K562 (cell line): ENCODE measurements at regions not wholly inside any gene's neighbourhood (a gene's known extent, or its start where the extent isn't known, plus 50 kb on each side); places are given as distances from the start of the nearest gene placed in this dataset.

ENCODE experiments used
- ATF1 ChIP-seq, 2 experiments: fragments of 450-650 bp in 1 of 2; IDR thresholded peaks; 2 replicates each; pipeline ENCODE4 v1.6.1; 2016; ENCODE audit warnings: missing compliant biosample characterization in 1 of 2, missing genetic modification characterization in 1 of 2
- BDP1 ChIP-seq: IDR thresholded peaks from 3 replicates; pipeline ENCODE4 v1.6.1; 2011; ENCODE audit not compliant: insufficient read length, insufficient read depth
- ESRRB ChIP-seq: fragments of 250-450 bp; sonication (Bioruptor Pico); IDR thresholded peaks from 2 replicates; pipeline ENCODE4 v1.5.0; 2020; ENCODE audit warnings: mild to moderate bottlenecking, moderate library complexity, borderline replicate concordance
- FOS ChIP-seq: IDR thresholded peaks from 3 replicates; pipeline ENCODE4 v1.6.1; 2011; ENCODE audit not compliant: insufficient read length; ENCODE audit errors: extremely low read depth
- HDAC2 ChIP-seq: fragments of 450-650 bp; IDR thresholded peaks from 2 replicates; pipeline ENCODE4 v1.6.1; 2016; ENCODE audit warnings: mild to moderate bottlenecking
- RAD51 ChIP-seq: fragments of 450-650 bp; IDR thresholded peaks from 2 replicates; pipeline ENCODE4 v1.7.1; 2016; ENCODE audit warnings: low read depth, mild to moderate bottlenecking, borderline replicate concordance
- RB1 ChIP-seq: fragments of 450-650 bp; IDR thresholded peaks from 2 replicates; pipeline ENCODE4 v1.6.1; 2017; ENCODE audit warnings: low read depth, mild to moderate bottlenecking
- SAFB ChIP-seq: fragments of 200-400 bp; formaldehyde crosslinking; IDR thresholded peaks from 2 replicates; pipeline ENCODE4 v1.6.1; 2017; ENCODE audit warnings: low read depth, low read length, borderline replicate concordance
- SMARCE1 ChIP-seq: fragments of 450-650 bp; IDR thresholded peaks from 2 replicates; pipeline ENCODE4 v1.7.1; 2016; ENCODE audit warnings: mild to moderate bottlenecking
- SP1 ChIP-seq: sonication (generic); formaldehyde crosslinking; IDR thresholded peaks from 2 replicates; pipeline ENCODE4 v1.8.1; 2022; ENCODE audit warnings: mild to moderate bottlenecking, missing genetic modification reagents
- TARDBP ChIP-seq: fragments of 450-650 bp; IDR thresholded peaks from 2 replicates; pipeline ENCODE4 v1.6.1; 2016
- TCF3 ChIP-seq: sonication (generic); formaldehyde crosslinking; IDR thresholded peaks from 2 replicates; pipeline ENCODE4 v1.4.0; 2020; ENCODE audit warnings: mild to moderate bottlenecking, missing genetic modification reagents
- TFAM ChIP-seq: fragments of 250-450 bp; sonication (Bioruptor Pico); conservative IDR thresholded peaks from 2 replicates; pipeline ENCODE4 v1.5.0; 2021; ENCODE audit warnings: mild to moderate bottlenecking, moderate library complexity
- TRIM25 ChIP-seq: fragments of 450-650 bp; IDR thresholded peaks from 2 replicates; pipeline ENCODE4 v1.7.0; 2016; ENCODE audit warnings: borderline replicate concordance
- YY1 ChIP-seq, 3 experiments: IDR thresholded peaks; 2 replicates each; pipeline ENCODE4 v1.6.1; 2011; ENCODE audit warnings: low read length in 2 of 3, mild to moderate bottlenecking in 2 of 3, moderate library complexity in 2 of 3, borderline replicate concordance in 1 of 3, control low read depth in 1 of 3, low read depth in 1 of 3; ENCODE audit not compliant: insufficient read depth in 3 of 3, insufficient replicate concordance in 2 of 3, control insufficient read depth in 1 of 3, insufficient read length in 1 of 3; ENCODE audit errors: extremely low read depth in 1 of 3
- ZNF3 ChIP-seq: fragments of 250-450 bp; sonication (Bioruptor Pico); IDR thresholded peaks from 2 replicates; pipeline ENCODE4 v1.5.0; 2021; ENCODE audit warnings: mild to moderate bottlenecking, moderate library complexity
- TF ChIP-seq, protein P1 (sequence below): sonication (generic); IDR thresholded peaks from 2 replicates; pipeline ENCODE4 v1.6.1; 2016
- TF ChIP-seq, protein P2 (sequence below): fragments of 250-450 bp; sonication (Bioruptor Pico); IDR thresholded peaks from 2 replicates; pipeline ENCODE4 v1.4.0; 2020; ENCODE audit warnings: mild to moderate bottlenecking, moderate library complexity
- TF ChIP-seq, protein P3 (sequence below): fragments of 250-450 bp; sonication (Bioruptor Pico); IDR thresholded peaks from 2 replicates; pipeline ENCODE4 v1.8.0; 2022; ENCODE audit warnings: inconsistent platforms, mild to moderate bottlenecking, moderate library complexity, borderline replicate concordance
- TF ChIP-seq, protein P4 (sequence below): fragments of 200-400 bp; formaldehyde crosslinking; IDR thresholded peaks from 2 replicates; pipeline ENCODE4 v1.6.1; 2017; ENCODE audit warnings: mild to moderate bottlenecking, low read depth, low read length, moderate library complexity

GRCh38 chr12:68497702-68498101 lies 113.0 kb upstream of the RAP1B start (continued):
- TF ChIP-seq TRIM25, result no peak
- TF ChIP-seq SMARCE1, result peak; percentile 53; the same call in 1 of the 2 replicates
- TF ChIP-seq ZNF3 (CRISPR knock-in tag), result no peak
- TF ChIP-seq TFAM (CRISPR knock-in tag), result no peak
- TF ChIP-seq TCF3 (CRISPR knock-in tag), result peak; percentile 73
- no peak for TF ChIP-seq FOS
- no peak for TF ChIP-seq BDP1
- no peak for TF ChIP-seq ATF1 (CRISPR knock-in tag; IDR thresholded peaks at IDR 0.05)
- peak; percentile 24; the same call in 1 of the 2 replicates for TF ChIP-seq ATF1 (tag; IDR thresholded peaks at IDR 0.05)
- TF ChIP-seq TARDBP, result no peak
- TF ChIP-seq SAFB, result no peak
- TF ChIP-seq RAD51, result no peak
- TF ChIP-seq, protein P1, sequence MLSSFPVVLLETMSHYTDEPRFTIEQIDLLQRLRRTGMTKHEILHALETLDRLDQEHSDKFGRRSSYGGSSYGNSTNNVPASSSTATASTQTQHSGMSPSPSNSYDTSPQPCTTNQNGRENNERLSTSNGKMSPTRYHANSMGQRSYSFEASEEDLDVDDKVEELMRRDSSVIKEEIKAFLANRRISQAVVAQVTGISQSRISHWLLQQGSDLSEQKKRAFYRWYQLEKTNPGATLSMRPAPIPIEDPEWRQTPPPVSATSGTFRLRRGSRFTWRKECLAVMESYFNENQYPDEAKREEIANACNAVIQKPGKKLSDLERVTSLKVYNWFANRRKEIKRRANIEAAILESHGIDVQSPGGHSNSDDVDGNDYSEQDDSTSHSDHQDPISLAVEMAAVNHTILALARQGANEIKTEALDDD, result peak; percentile 94
- TF ChIP-seq SP1 (CRISPR knock-in tag), result no peak
- TF ChIP-seq, protein P2, sequence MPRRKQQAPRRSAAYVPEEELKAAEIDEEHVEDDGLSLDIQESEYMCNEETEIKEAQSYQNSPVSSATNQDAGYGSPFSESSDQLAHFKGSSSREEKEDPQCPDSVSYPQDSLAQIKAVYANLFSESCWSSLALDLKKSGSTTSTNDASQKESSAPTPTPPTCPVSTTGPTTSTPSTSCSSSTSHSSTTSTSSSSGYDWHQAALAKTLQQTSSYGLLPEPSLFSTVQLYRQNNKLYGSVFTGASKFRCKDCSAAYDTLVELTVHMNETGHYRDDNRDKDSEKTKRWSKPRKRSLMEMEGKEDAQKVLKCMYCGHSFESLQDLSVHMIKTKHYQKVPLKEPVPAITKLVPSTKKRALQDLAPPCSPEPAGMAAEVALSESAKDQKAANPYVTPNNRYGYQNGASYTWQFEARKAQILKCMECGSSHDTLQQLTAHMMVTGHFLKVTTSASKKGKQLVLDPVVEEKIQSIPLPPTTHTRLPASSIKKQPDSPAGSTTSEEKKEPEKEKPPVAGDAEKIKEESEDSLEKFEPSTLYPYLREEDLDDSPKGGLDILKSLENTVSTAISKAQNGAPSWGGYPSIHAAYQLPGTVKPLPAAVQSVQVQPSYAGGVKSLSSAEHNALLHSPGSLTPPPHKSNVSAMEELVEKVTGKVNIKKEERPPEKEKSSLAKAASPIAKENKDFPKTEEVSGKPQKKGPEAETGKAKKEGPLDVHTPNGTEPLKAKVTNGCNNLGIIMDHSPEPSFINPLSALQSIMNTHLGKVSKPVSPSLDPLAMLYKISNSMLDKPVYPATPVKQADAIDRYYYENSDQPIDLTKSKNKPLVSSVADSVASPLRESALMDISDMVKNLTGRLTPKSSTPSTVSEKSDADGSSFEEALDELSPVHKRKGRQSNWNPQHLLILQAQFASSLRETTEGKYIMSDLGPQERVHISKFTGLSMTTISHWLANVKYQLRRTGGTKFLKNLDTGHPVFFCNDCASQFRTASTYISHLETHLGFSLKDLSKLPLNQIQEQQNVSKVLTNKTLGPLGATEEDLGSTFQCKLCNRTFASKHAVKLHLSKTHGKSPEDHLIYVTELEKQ (CRISPR knock-in tag), result no peak
- TF ChIP-seq YY1 (IDR thresholded peaks at IDR 0.05; ENCODE audit: borderline replicate concordance in 1 of 3, control insufficient read depth in 1 of 3, extremely low read depth in 1 of 3, insufficient read depth in 3 of 3, insufficient read length in 1 of 3, insufficient replicate concordance in 2 of 3, low read depth in 1 of 3, low read length in 2 of 3), result no peak
- TF ChIP-seq RB1, result no peak
- TF ChIP-seq, protein P3, sequence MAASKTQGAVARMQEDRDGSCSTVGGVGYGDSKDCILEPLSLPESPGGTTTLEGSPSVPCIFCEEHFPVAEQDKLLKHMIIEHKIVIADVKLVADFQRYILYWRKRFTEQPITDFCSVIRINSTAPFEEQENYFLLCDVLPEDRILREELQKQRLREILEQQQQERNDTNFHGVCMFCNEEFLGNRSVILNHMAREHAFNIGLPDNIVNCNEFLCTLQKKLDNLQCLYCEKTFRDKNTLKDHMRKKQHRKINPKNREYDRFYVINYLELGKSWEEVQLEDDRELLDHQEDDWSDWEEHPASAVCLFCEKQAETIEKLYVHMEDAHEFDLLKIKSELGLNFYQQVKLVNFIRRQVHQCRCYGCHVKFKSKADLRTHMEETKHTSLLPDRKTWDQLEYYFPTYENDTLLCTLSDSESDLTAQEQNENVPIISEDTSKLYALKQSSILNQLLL, result no peak
- no peak for TF ChIP-seq ESRRB (CRISPR knock-in tag)
- peak; percentile 66; the same call in 1 of the 2 replicates for TF ChIP-seq HDAC2
- TF ChIP-seq, protein P4, sequence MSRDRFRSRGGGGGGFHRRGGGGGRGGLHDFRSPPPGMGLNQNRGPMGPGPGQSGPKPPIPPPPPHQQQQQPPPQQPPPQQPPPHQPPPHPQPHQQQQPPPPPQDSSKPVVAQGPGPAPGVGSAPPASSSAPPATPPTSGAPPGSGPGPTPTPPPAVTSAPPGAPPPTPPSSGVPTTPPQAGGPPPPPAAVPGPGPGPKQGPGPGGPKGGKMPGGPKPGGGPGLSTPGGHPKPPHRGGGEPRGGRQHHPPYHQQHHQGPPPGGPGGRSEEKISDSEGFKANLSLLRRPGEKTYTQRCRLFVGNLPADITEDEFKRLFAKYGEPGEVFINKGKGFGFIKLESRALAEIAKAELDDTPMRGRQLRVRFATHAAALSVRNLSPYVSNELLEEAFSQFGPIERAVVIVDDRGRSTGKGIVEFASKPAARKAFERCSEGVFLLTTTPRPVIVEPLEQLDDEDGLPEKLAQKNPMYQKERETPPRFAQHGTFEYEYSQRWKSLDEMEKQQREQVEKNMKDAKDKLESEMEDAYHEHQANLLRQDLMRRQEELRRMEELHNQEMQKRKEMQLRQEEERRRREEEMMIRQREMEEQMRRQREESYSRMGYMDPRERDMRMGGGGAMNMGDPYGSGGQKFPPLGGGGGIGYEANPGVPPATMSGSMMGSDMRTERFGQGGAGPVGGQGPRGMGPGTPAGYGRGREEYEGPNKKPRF, result no peak
